Activated naive CD8-positive, alpha-beta T cell (primary cell): ENCODE measurements at regions not wholly inside any gene's neighbourhood (a gene's known extent, or its start where the extent isn't known, plus 50 kb on each side); places are given as distances from the start of the nearest gene placed in this dataset.
"Not testable (repeated sequence)": the region's sequence is repeated elsewhere in the genome, so short reads cannot be mapped to it uniquely, and the experiment has no call there.

Source experiments
- H3K27ac Mint-ChIP-seq: one replicate; pipeline ENCODE4 v1.8.0; 2021; ENCODE audit warnings: mixed read lengths
- H3K27me3 Mint-ChIP-seq: one replicate; pipeline ENCODE4 v1.8.0; 2021; ENCODE audit warnings: mixed read lengths
- H3K36me3 Mint-ChIP-seq: one replicate; pipeline ENCODE4 v1.8.0; 2021; ENCODE audit warnings: mixed read lengths
- H3K4me1 Mint-ChIP-seq: one replicate; pipeline ENCODE4 v1.8.0; 2021; ENCODE audit warnings: low read depth, mixed read lengths
- H3K4me3 Mint-ChIP-seq: one replicate; pipeline ENCODE4 v1.8.0; 2021; ENCODE audit warnings: mild to moderate bottlenecking, mixed read lengths
- H3K9me3 Mint-ChIP-seq: one replicate; pipeline ENCODE4 v1.8.0; 2021; ENCODE audit warnings: low read depth, mixed read lengths

- H3K27me3 Mint-ChIP-seq, H3K36me3 Mint-ChIP-seq, H3K9me3 Mint-ChIP-seq, H3K4me3 Mint-ChIP-seq, H3K27ac Mint-ChIP-seq, H3K4me1 Mint-ChIP-seq: not testable (repeated sequence)
Observed at GRCh38 chr16:88243921-88244320, 138.8 kb upstream of the ZNF469 start.

GRCh38 chr16:88245241-88246081 lies 137.3 kb upstream of the ZNF469 start:
- H3K27me3 Mint-ChIP-seq, H3K4me1 Mint-ChIP-seq, H3K36me3 Mint-ChIP-seq, H3K9me3 Mint-ChIP-seq, H3K27ac Mint-ChIP-seq, H3K4me3 Mint-ChIP-seq: not testable (repeated sequence)

GRCh38 chr16:88246955-88247582 lies 135.7 kb upstream of the ZNF469 start:
- not testable (repeated sequence) for H3K36me3 Mint-ChIP-seq, H3K27ac Mint-ChIP-seq, H3K4me3 Mint-ChIP-seq, H3K9me3 Mint-ChIP-seq, H3K27me3 Mint-ChIP-seq, H3K4me1 Mint-ChIP-seq

- H3K9me3 Mint-ChIP-seq, H3K27me3 Mint-ChIP-seq, H3K27ac Mint-ChIP-seq, H3K4me1 Mint-ChIP-seq, H3K36me3 Mint-ChIP-seq, H3K4me3 Mint-ChIP-seq: not testable (repeated sequence)
Observed at GRCh38 chr16:88247583-88247966, 135.2 kb upstream of the ZNF469 start.

- not testable (repeated sequence) for H3K27ac Mint-ChIP-seq, H3K9me3 Mint-ChIP-seq, H3K36me3 Mint-ChIP-seq
Observed at GRCh38 chr16:88248761-88249160, 134.0 kb upstream of the ZNF469 start.

GRCh38 chr16:88250381-88250780 lies 132.4 kb upstream of the ZNF469 start:
- H3K9me3 Mint-ChIP-seq, H3K27ac Mint-ChIP-seq, H3K36me3 Mint-ChIP-seq, H3K4me3 Mint-ChIP-seq, H3K4me1 Mint-ChIP-seq, H3K27me3 Mint-ChIP-seq: not testable (repeated sequence)

More at GRCh38 chr16:88248761-88249160, 134.0 kb upstream of the ZNF469 start:
- not testable (repeated sequence) for H3K27me3 Mint-ChIP-seq, H3K4me3 Mint-ChIP-seq, H3K4me1 Mint-ChIP-seq

- peaks cover 10% of the 10 kb centered on the region for H3K27me3 Mint-ChIP-seq
- not testable (repeated sequence) for H3K4me1 Mint-ChIP-seq, H3K27ac Mint-ChIP-seq, H3K4me3 Mint-ChIP-seq, H3K36me3 Mint-ChIP-seq, H3K9me3 Mint-ChIP-seq
Observed at GRCh38 chr16:88252057-88252794, 130.5 kb upstream of the ZNF469 start.

- H3K27ac Mint-ChIP-seq, H3K4me3 Mint-ChIP-seq, H3K4me1 Mint-ChIP-seq, H3K36me3 Mint-ChIP-seq, H3K9me3 Mint-ChIP-seq: not testable (repeated sequence)
- H3K27me3 Mint-ChIP-seq, result peaks cover 21% of the 10 kb centered on the region
Observed at GRCh38 chr16:88258141-88258540, 124.6 kb upstream of the ZNF469 start.

- H3K27ac Mint-ChIP-seq, H3K9me3 Mint-ChIP-seq, H3K36me3 Mint-ChIP-seq, H3K4me1 Mint-ChIP-seq, H3K4me3 Mint-ChIP-seq: not testable (repeated sequence)
- peaks cover 21% of the 10 kb centered on the region for H3K27me3 Mint-ChIP-seq
Observed at GRCh38 chr16:88258764-88259525, 123.8 kb upstream of the ZNF469 start.

- not testable (repeated sequence) for H3K4me3 Mint-ChIP-seq, H3K27ac Mint-ChIP-seq, H3K9me3 Mint-ChIP-seq, H3K4me1 Mint-ChIP-seq, H3K36me3 Mint-ChIP-seq
- H3K27me3 Mint-ChIP-seq, result peaks cover 21% of the 10 kb centered on the region
Observed at GRCh38 chr16:88259538-88259937, 123.2 kb upstream of the ZNF469 start.

- H3K36me3 Mint-ChIP-seq, H3K4me3 Mint-ChIP-seq, H3K4me1 Mint-ChIP-seq, H3K27ac Mint-ChIP-seq, H3K9me3 Mint-ChIP-seq: not testable (repeated sequence)
- H3K27me3 Mint-ChIP-seq, result peaks cover 21% of the 10 kb centered on the region
Observed at GRCh38 chr16:88260146-88260545, 122.6 kb upstream of the ZNF469 start.

- not testable (repeated sequence) for H3K9me3 Mint-ChIP-seq, H3K36me3 Mint-ChIP-seq, H3K27ac Mint-ChIP-seq, H3K4me1 Mint-ChIP-seq, H3K4me3 Mint-ChIP-seq
- H3K27me3 Mint-ChIP-seq, result peaks cover 18% of the 10 kb centered on the region
Observed at GRCh38 chr16:88260881-88261665, 121.7 kb upstream of the ZNF469 start.

- not testable (repeated sequence) for H3K36me3 Mint-ChIP-seq, H3K4me3 Mint-ChIP-seq, H3K27ac Mint-ChIP-seq, H3K4me1 Mint-ChIP-seq, H3K9me3 Mint-ChIP-seq
- H3K27me3 Mint-ChIP-seq, result peaks cover 13% of the 10 kb centered on the region
Observed at GRCh38 chr16:88261814-88262605, 120.7 kb upstream of the ZNF469 start.
